H1 (cell line): ENCODE measurements at regions not wholly inside any gene's neighbourhood (a gene's known extent, or its start where the extent isn't known, plus 50 kb on each side); places are given as distances from the start of the nearest gene placed in this dataset.

ENCODE experiments used
- CTCF ChIA-PET: fragments of 300-600 bp; sonication (Branson Sonifier 250); formaldehyde crosslinking; loops from one replicate; lab custom pipeline; 2021; ENCODE audit not compliant: partially characterized antibody; lab: Charles Lee
- POLR2A ChIA-PET: fragments of 300-600 bp; sonication (Branson Sonifier 250); formaldehyde crosslinking; loops from one replicate; lab custom pipeline; 2021; ENCODE audit warnings: inconsistent platforms; ENCODE audit not compliant: partially characterized antibody; lab: Charles Lee
- DNase-seq, 2 experiments: peaks; one replicate each; pipeline versions ENCODE4 v3.0.0 to v3.0.0-alpha.2; 2010 to 2022; ENCODE audit warnings: low spot score in 2 of 2, low read depth in 1 of 2, mixed read lengths in 1 of 2
- FAIRE-seq: peaks from 2 replicates; lab custom pipeline; 2011; peaks lifted over from hg19 to GRCh38; lab: Jason Lieb, UNC
- H2AFZ ChIP-seq: 2 replicates; pipeline ENCODE4 v1.8.1; 2012; ENCODE audit warnings: low read length, inconsistent platforms
- H2AK5ac ChIP-seq: 2 replicates; pipeline ENCODE4 v1.6.1; 2013; ENCODE audit warnings: low read depth, low read length
- H2BK120ac ChIP-seq: replicated peaks from 2 replicates; pipeline ENCODE3; 2013; ENCODE audit warnings: low read depth, low read length, inconsistent platforms
- H2BK12ac ChIP-seq: 2 replicates; pipeline ENCODE4 v1.6.1; 2013; ENCODE audit warnings: low read depth, low read length
- H2BK15ac ChIP-seq: 2 replicates; pipeline ENCODE4 v1.6.1; 2013; ENCODE audit warnings: low read length
- H2BK20ac ChIP-seq: 2 replicates; pipeline ENCODE4 v1.6.1; 2013; ENCODE audit warnings: low read length
- H2BK5ac ChIP-seq: 2 replicates; pipeline ENCODE4 v1.6.1; 2013; ENCODE audit warnings: low read depth, low read length
- H3K14ac ChIP-seq: 2 replicates; pipeline ENCODE4 v1.6.1; 2013; ENCODE audit warnings: inconsistent platforms; ENCODE audit not compliant: insufficient read length
- H3K18ac ChIP-seq: 2 replicates; pipeline ENCODE4 v1.6.1; 2013; ENCODE audit warnings: low read length; ENCODE audit errors: extremely low read depth
- H3K23ac ChIP-seq: 2 replicates; pipeline ENCODE4 v1.6.1; 2013; ENCODE audit warnings: inconsistent platforms; ENCODE audit not compliant: insufficient read length
- H3K23me2 ChIP-seq: 2 replicates; pipeline ENCODE4 v1.6.1; 2013; ENCODE audit warnings: low read depth, low read length
- H3K27ac ChIP-seq: 2 replicates; pipeline ENCODE4 v1.6.1; 2011; ENCODE audit warnings: low read depth, low read length, inconsistent platforms
- H3K27me3 ChIP-seq, 4 experiments: replicated peaks in 1 of 4; 1 replicate in 1 of 4; 2 replicates in 3 of 4; pipeline versions ENCODE4 v1.6.1 to v1.8.1; 2011 to 2013; ENCODE audit warnings: low read length in 3 of 4, mild to moderate bottlenecking in 3 of 4, inconsistent platforms in 2 of 4, mixed read lengths in 2 of 4, moderate library complexity in 1 of 4; ENCODE audit not compliant: control insufficient read depth in 3 of 4, insufficient read depth in 3 of 4; ENCODE audit errors: extremely low read depth in 1 of 4
- H3K36me3 ChIP-seq, 4 experiments: 2 replicates each; pipeline versions ENCODE4 v1.6.1 to v1.8.1; 2011 to 2013; ENCODE audit warnings: mild to moderate bottlenecking in 4 of 4, low read length in 3 of 4, moderate library complexity in 2 of 4, control low read depth in 1 of 4, inconsistent platforms in 1 of 4; ENCODE audit not compliant: insufficient read depth in 4 of 4, control insufficient read depth in 2 of 4
- H3K4ac ChIP-seq: replicated peaks from 2 replicates; pipeline ENCODE3; 2013; ENCODE audit warnings: low read length, low read depth, mixed read lengths, inconsistent platforms; ENCODE audit not compliant: insufficient read length
- H3K4me1 ChIP-seq, 4 experiments: replicated peaks in 1 of 4; 1 replicate in 1 of 4; 2 replicates in 3 of 4; pipeline versions ENCODE4 v1.6.1 to v1.8.1; 2011 to 2013; ENCODE audit warnings: low read length in 3 of 4, inconsistent platforms in 2 of 4, mixed read lengths in 1 of 4; ENCODE audit not compliant: insufficient read depth in 4 of 4, control insufficient read depth in 3 of 4
- H3K4me2 ChIP-seq, 2 experiments: 2 replicates each; pipeline versions ENCODE4 v1.6.1 to v1.8.1; 2011 to 2013; ENCODE audit warnings: low read depth in 2 of 2, low read length in 2 of 2, control low read depth in 1 of 2, inconsistent platforms in 1 of 2, mild to moderate bottlenecking in 1 of 2; ENCODE audit not compliant: insufficient read depth in 1 of 2
- H3K4me3 ChIP-seq, 4 experiments: fragments of 200-600, 300-600 bp in 1 of 4; sonication (generic), shearing (Covaris generic), sonication (Bioruptor Twin) in 1 of 4; 2 replicates each; pipeline versions ENCODE4 v1.5.1 to v1.8.1; 2011 to 2016; ENCODE audit warnings: low read length in 4 of 4, low read depth in 3 of 4, control low read depth in 2 of 4, inconsistent platforms in 2 of 4, mild to moderate bottlenecking in 2 of 4, mixed read lengths in 1 of 4, moderate library complexity in 1 of 4; ENCODE audit not compliant: insufficient read depth in 2 of 4; ENCODE audit errors: extremely low read depth in 1 of 4
- H3K56ac ChIP-seq: replicated peaks from 2 replicates; pipeline ENCODE3; 2013; ENCODE audit warnings: low read depth, mild to moderate bottlenecking, mixed read lengths, low read length, inconsistent platforms; ENCODE audit not compliant: insufficient read length
- H3K79me1 ChIP-seq: 2 replicates; pipeline ENCODE4 v1.6.1; 2013; ENCODE audit warnings: low read depth, low read length, control low read depth
- H3K79me2 ChIP-seq, 2 experiments: 2 replicates each; pipeline versions ENCODE4 v1.6.1 to v1.8.1; 2012 to 2013; ENCODE audit warnings: low read length in 2 of 2, mild to moderate bottlenecking in 2 of 2, inconsistent platforms in 1 of 2; ENCODE audit not compliant: insufficient read depth in 2 of 2, control insufficient read depth in 1 of 2
- H3K9ac ChIP-seq, 4 experiments: replicated peaks in 1 of 4; 1 replicate in 1 of 4; 2 replicates in 3 of 4; pipeline versions ENCODE4 v1.6.1 to v1.8.1; 2011 to 2013; ENCODE audit warnings: low read depth in 3 of 4, low read length in 3 of 4, control low read depth in 2 of 4, mild to moderate bottlenecking in 2 of 4, moderate library complexity in 2 of 4, inconsistent platforms in 1 of 4; ENCODE audit errors: extremely low read depth in 1 of 4
- H3K9me3 ChIP-seq, 2 experiments: 2 replicates each; pipeline versions ENCODE4 v1.6.1 to v1.8.1; 2012 to 2013; ENCODE audit warnings: mild to moderate bottlenecking in 2 of 2, moderate library complexity in 2 of 2, control low read depth in 1 of 2, inconsistent platforms in 1 of 2, low read depth in 1 of 2, low read length in 1 of 2, mixed read lengths in 1 of 2; ENCODE audit not compliant: insufficient read depth in 2 of 2
- H4K20me1 ChIP-seq, 2 experiments: replicated peaks in 1 of 2; 2 replicates each; pipeline versions ENCODE3 to v1.8.1; 2011 to 2013; ENCODE audit warnings: inconsistent platforms in 2 of 2, low read length in 2 of 2, mild to moderate bottlenecking in 1 of 2; ENCODE audit not compliant: insufficient read depth in 2 of 2, control insufficient read depth in 1 of 2
- H4K5ac ChIP-seq: 2 replicates; pipeline ENCODE4 v1.6.1; 2013; ENCODE audit warnings: low read length, low read depth, mixed read lengths, inconsistent platforms; ENCODE audit not compliant: insufficient read length
- H4K8ac ChIP-seq: 2 replicates; pipeline ENCODE4 v1.8.0; 2013; ENCODE audit warnings: mild to moderate bottlenecking, moderate library complexity, low read length, inconsistent platforms; ENCODE audit not compliant: insufficient read depth; ENCODE audit errors: extremely low read depth
- H4K91ac ChIP-seq: replicated peaks from 2 replicates; pipeline ENCODE3; 2013; ENCODE audit warnings: low read length, mixed read lengths, inconsistent platforms; ENCODE audit not compliant: insufficient read length
- CHD2 ChIP-seq: IDR thresholded peaks from 2 replicates; pipeline ENCODE4 v1.6.1; 2012; ENCODE audit warnings: low read length, improper control_type of control experiment
- KDM5A ChIP-seq: fragments of 200-600 bp; IDR thresholded peaks from 2 replicates; pipeline ENCODE4 v1.7.1; 2012; ENCODE audit warnings: mild to moderate bottlenecking, low read length, inconsistent platforms, mixed read lengths
- PHF8 ChIP-seq: fragments of 200-600 bp; sonication (generic); conservative IDR thresholded peaks from 2 replicates; pipeline ENCODE4 v1.7.1; 2012; ENCODE audit warnings: low read depth, mild to moderate bottlenecking, inconsistent platforms, low read length, moderate library complexity
- POLR2AphosphoS5 ChIP-seq: IDR thresholded peaks from 2 replicates; pipeline ENCODE4 v1.6.1; 2011; ENCODE audit warnings: low read depth, low read length
- WGBS, 2 experiments: shearing (Covaris generic) in 1 of 2; methylation state at CpG; one replicate each; pipeline versions ENCODE4 v1.1.6 to v1.1.7; 2013 to 2015; ENCODE audit warnings: low lambda C conversion rate in 2 of 2, mixed read lengths in 2 of 2, inconsistent platforms in 1 of 2, low coverage in 1 of 2, missing lambda C conversion rate in 1 of 2; ENCODE audit not compliant: insufficient replicate concordance in 2 of 2, insufficient coverage in 1 of 2, insufficient read length in 1 of 2; ENCODE audit errors: extremely low coverage in 1 of 2, missing lambda C conversion rate in 1 of 2; 5-methylcytosine and 5-hydroxymethylcytosine counted together

- no peak overlapping the region for H2BK5ac ChIP-seq
- H3K27me3 ChIP-seq, result no peaks in the 10 kb centered on the region
- H2BK12ac ChIP-seq, result no peak overlapping the region
- H4K91ac ChIP-seq, result no peak overlapping the region
- no peak overlapping the region for H3K4me2 ChIP-seq
- H2AFZ ChIP-seq, result no peak overlapping the region
- H3K27ac ChIP-seq, result no peak overlapping the region
- no peaks in the 10 kb centered on the region for H4K20me1 ChIP-seq
- no peaks in the 10 kb centered on the region for H3K23me2 ChIP-seq
- H2BK120ac ChIP-seq, result no peak overlapping the region
- no peak for DNase-seq
- H3K18ac ChIP-seq, result no peak overlapping the region
- no peak overlapping the region for H3K4me3 ChIP-seq
- no peak overlapping the region for H3K14ac ChIP-seq
- POLR2A ChIA-PET, result no interaction called here
- no peaks in the 10 kb centered on the region for H3K79me1 ChIP-seq
- WGBS, 2 experiments, result 87% methylated on average over 8 of the region's 8 CpGs; no CpG with 5 or more reads in 1 of the 2 experiments
- no peak overlapping the region for H3K4ac ChIP-seq
- no peak overlapping the region for H2BK20ac ChIP-seq
- TF ChIP-seq PHF8 (no peak), POLR2AphosphoS5 (no peak), CHD2 (no peak), KDM5A (no peak)
- no peaks in the 10 kb centered on the region for H3K79me2 ChIP-seq
- H3K4me1 ChIP-seq, result no peaks in the 10 kb centered on the region
- no peak overlapping the region for H3K56ac ChIP-seq
- peaks cover 10 to 14% of the 10 kb centered on the region in 2 experiments; a peak in 3 of 4 replicates for H3K9me3 ChIP-seq
- H2BK15ac ChIP-seq, result no peak overlapping the region
- H2AK5ac ChIP-seq, result no peak overlapping the region
- H4K8ac ChIP-seq, result no peak overlapping the region; the same call in 1 of the 2 replicates
- H3K23ac ChIP-seq, result no peak overlapping the region
- H3K36me3 ChIP-seq, result no peaks in the 10 kb centered on the region
- no peak overlapping the region for H4K5ac ChIP-seq
- CTCF ChIA-PET, result no interaction called here
- no peak for FAIRE-seq
- no peak overlapping the region for H3K9ac ChIP-seq
These were observed 120.2 kb downstream of the RPIA start for GRCh38 chr2:88811681-88812080.
